ENCODE measurements at regions not wholly inside any gene's neighbourhood (a gene's known extent, or its start where the extent isn't known, plus 50 kb on each side); places are given as distances from the start of the nearest gene placed in this dataset.

DNA sequence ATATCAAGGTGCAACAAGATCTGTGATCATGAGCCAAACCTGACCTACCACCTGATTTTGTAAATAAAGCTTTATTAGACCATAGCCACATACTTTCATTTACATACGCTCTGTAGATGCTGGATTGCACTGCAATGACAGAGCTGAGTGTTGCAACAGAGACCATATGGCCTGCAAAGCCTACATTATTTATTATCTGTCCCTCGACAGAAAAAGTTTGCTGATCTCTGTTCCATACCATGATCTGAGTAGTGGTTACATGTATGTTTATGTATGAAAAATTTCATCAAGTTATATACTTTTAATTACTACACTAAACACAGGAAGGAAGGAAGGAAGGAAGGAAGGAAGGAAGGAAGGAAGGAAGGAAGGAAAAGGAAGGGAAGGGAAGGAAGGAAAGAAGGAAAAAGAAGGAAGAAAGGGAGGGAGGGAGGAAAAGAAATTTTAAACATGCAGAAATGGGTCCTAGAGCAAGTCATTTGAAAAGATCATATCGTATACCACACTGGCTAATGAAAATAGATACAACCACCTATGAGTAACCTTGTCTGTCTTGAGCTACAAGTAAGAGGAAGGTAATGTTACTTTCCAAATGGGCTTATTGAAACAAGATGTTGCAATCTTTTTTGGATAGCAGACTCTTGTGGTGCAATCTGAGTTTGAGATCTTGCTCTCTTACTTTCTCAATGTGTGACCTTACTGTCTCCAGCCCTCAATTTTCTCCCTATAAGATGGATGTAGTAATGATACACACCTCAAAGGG, 441.0 kb downstream of the KIF16B start:
- no peak for TF ChIP-seq EZH2phosphoT487 (IDR thresholded peaks at IDR 0.05; ENCODE audit: low read depth, severe bottlenecking, unreplicated experiment)
- TF ChIP-seq, protein P1, sequence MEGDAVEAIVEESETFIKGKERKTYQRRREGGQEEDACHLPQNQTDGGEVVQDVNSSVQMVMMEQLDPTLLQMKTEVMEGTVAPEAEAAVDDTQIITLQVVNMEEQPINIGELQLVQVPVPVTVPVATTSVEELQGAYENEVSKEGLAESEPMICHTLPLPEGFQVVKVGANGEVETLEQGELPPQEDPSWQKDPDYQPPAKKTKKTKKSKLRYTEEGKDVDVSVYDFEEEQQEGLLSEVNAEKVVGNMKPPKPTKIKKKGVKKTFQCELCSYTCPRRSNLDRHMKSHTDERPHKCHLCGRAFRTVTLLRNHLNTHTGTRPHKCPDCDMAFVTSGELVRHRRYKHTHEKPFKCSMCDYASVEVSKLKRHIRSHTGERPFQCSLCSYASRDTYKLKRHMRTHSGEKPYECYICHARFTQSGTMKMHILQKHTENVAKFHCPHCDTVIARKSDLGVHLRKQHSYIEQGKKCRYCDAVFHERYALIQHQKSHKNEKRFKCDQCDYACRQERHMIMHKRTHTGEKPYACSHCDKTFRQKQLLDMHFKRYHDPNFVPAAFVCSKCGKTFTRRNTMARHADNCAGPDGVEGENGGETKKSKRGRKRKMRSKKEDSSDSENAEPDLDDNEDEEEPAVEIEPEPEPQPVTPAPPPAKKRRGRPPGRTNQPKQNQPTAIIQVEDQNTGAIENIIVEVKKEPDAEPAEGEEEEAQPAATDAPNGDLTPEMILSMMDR (IDR thresholded peaks at IDR 0.05; ENCODE audit: poor library complexity) = no peak
